Stomach (tissue), 4 donors: ENCODE measurements at regions not wholly inside any gene's neighbourhood (a gene's known extent, or its start where the extent isn't known, plus 50 kb on each side); places are given as distances from the start of the nearest gene placed in this dataset.

Experiments
- POLR2A ChIP-seq, 4 donors: fragments of 450-650 bp; IDR thresholded peaks; one replicate each; pipeline ENCODE4 v1.6.1; 2016; ENCODE audit warnings: antibody characterized with exemption in 4 of 4, control low read depth in 2 of 4, mild to moderate bottlenecking in 1 of 4, moderate library complexity in 1 of 4
- POLR2AphosphoS5 ChIP-seq, 3 donors: sonication (generic); formaldehyde crosslinking; IDR thresholded peaks; one replicate each; pipeline ENCODE4 v1.6.1; 2016; ENCODE audit warnings: antibody characterized with exemption in 3 of 3
- TF ChIP-seq, protein P1 (sequence below), 7 experiments: fragments of 450-650 bp in 4 of 7; fragments of 200-600 bp in 3 of 7; sonication (generic) in 3 of 7; IDR thresholded peaks; one replicate each; pipeline ENCODE4 v1.5.1; 2016 to 2019; ENCODE audit warnings: antibody characterized with exemption in 7 of 7, control low read depth in 2 of 7, mild to moderate bottlenecking in 1 of 7

DNA sequence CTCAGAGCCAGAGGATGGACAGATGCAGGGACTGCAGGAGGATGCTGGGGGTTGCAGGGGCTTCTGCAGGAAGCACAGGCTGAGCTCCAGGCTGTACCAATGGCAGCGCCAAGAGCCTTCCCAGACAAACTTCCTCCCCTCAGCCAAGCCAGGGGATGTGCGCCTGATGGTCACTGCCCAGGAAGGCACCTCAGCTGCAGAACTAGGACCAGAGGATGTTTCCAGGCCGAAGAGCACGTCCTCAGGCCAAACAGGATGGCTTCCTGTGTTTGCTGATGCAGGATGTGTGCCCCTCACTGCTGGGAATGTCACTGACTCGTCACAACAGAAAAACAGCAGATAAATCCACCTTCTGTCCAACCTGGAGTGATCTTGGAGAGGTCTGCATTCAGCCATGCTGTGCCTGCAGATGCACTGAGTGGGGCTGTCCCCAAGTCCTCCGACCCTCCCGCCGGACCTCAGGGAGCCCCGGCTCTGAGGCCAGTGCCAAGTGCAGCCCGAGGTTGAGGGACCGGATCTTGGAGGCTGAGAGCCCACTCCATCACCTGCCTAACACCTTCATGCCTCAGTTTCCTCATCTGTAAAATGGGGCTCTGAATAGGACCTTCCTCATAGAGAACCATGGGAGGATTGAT lies 152.5 kb upstream of the CHST15 start:
- TF ChIP-seq, protein P1, sequence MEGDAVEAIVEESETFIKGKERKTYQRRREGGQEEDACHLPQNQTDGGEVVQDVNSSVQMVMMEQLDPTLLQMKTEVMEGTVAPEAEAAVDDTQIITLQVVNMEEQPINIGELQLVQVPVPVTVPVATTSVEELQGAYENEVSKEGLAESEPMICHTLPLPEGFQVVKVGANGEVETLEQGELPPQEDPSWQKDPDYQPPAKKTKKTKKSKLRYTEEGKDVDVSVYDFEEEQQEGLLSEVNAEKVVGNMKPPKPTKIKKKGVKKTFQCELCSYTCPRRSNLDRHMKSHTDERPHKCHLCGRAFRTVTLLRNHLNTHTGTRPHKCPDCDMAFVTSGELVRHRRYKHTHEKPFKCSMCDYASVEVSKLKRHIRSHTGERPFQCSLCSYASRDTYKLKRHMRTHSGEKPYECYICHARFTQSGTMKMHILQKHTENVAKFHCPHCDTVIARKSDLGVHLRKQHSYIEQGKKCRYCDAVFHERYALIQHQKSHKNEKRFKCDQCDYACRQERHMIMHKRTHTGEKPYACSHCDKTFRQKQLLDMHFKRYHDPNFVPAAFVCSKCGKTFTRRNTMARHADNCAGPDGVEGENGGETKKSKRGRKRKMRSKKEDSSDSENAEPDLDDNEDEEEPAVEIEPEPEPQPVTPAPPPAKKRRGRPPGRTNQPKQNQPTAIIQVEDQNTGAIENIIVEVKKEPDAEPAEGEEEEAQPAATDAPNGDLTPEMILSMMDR (IDR thresholded peaks at IDR 0.05): no peak
- no peak for TF ChIP-seq POLR2A (IDR thresholded peaks at IDR 0.05)
- TF ChIP-seq POLR2AphosphoS5 (IDR thresholded peaks at IDR 0.05): no peak
